Sigmoid colon (tissue), 4 donors: ENCODE measurements at regions not wholly inside any gene's neighbourhood (a gene's known extent, or its start where the extent isn't known, plus 50 kb on each side); places are given as distances from the start of the nearest gene placed in this dataset.

Source experiments
- CTCF ChIP-seq, 4 experiments: fragments of 450-650 bp in 3 of 4; fragments of 200-600 bp in 1 of 4; IDR thresholded peaks; one replicate each; pipeline ENCODE4 v1.5.1; 2016 to 2019; ENCODE audit warnings: antibody characterized with exemption in 4 of 4, mild to moderate bottlenecking in 3 of 4, moderate library complexity in 2 of 4
- EP300 ChIP-seq, 4 donors: sonication (generic); formaldehyde crosslinking; IDR thresholded peaks; one replicate each; pipeline ENCODE4 v1.6.1; 2017; ENCODE audit warnings: antibody characterized with exemption in 4 of 4
- POLR2A ChIP-seq, 2 donors: fragments of 450-650 bp; IDR thresholded peaks; one replicate each; pipeline ENCODE4 v1.6.1; 2016; ENCODE audit warnings: antibody characterized with exemption in 2 of 2, mild to moderate bottlenecking in 2 of 2, moderate library complexity in 2 of 2

- no peak for TF ChIP-seq CTCF (IDR thresholded peaks at IDR 0.05)
- no peak for TF ChIP-seq POLR2A (IDR thresholded peaks at IDR 0.05)
- TF ChIP-seq EP300 (IDR thresholded peaks at IDR 0.05) = no peak
Observed at GRCh38 chr3:24641628-24642027, 147.0 kb upstream of the THRB start.
